Mammary epithelial cell (primary cell): ENCODE measurements at regions not wholly inside any gene's neighbourhood (a gene's known extent, or its start where the extent isn't known, plus 50 kb on each side); places are given as distances from the start of the nearest gene placed in this dataset.

Experiments used
- CTCF ChIP-seq, 2 donors: IDR thresholded peaks in 1 of 2; conservative IDR thresholded peaks in 1 of 2; 2 replicates each; pipeline ENCODE4 v1.5.1; 2011 to 2012; ENCODE audit warnings: inconsistent platforms in 2 of 2, low read length in 2 of 2, mild to moderate bottlenecking in 2 of 2, control low read depth in 1 of 2, low read depth in 1 of 2; ENCODE audit not compliant: insufficient read depth in 1 of 2; ENCODE audit errors: extremely low read depth in 1 of 2
- EZH2 ChIP-seq: IDR thresholded peaks from 2 replicates; pipeline ENCODE4 v1.6.1; 2012; ENCODE audit warnings: low read length, inconsistent platforms, borderline replicate concordance

GRCh38 chr3:66103729-66104128 lies 65.0 kb upstream of the MAGI1 start:
- TF ChIP-seq CTCF (conservative IDR thresholded peaks at IDR 0.05 in 1 of 2, IDR thresholded peaks at IDR 0.05 in 1 of 2; ENCODE audit: extremely low read depth in 1 of 2, insufficient read depth in 1 of 2, low read depth in 1 of 2, low read length in 2 of 2): no peak
- no peak for TF ChIP-seq EZH2
